CD14-positive monocyte (primary cell): ENCODE measurements at regions not wholly inside any gene's neighbourhood (a gene's known extent, or its start where the extent isn't known, plus 50 kb on each side); places are given as distances from the start of the nearest gene placed in this dataset.

ENCODE experiments used
- DNase-seq, 3 donors: peaks; one replicate each; pipeline ENCODE4 v3.0.0-alpha.2; 2011 to 2022
- H2AFZ ChIP-seq: 2 replicates; pipeline ENCODE4 v1.6.0; 2012; ENCODE audit warnings: mild to moderate bottlenecking, low read depth, low read length, inconsistent platforms; ENCODE audit not compliant: insufficient read depth, poor library complexity, severe bottlenecking
- H3K27ac ChIP-seq, 2 donors: 1 replicate in 1 of 2; 2 replicates in 1 of 2; pipeline ENCODE4 v1.5.1; 2012 to 2013; ENCODE audit warnings: low read length in 2 of 2, control low read depth in 1 of 2, inconsistent platforms in 1 of 2, low read depth in 1 of 2, mild to moderate bottlenecking in 1 of 2
- H3K27me3 ChIP-seq, 2 donors: one replicate each; pipeline versions ENCODE4 v1.6.0 to v1.6.1; 2011 to 2013; ENCODE audit warnings: low read length in 2 of 2; ENCODE audit not compliant: control insufficient read depth in 2 of 2, insufficient read depth in 2 of 2
- H3K36me3 ChIP-seq, 2 donors: replicated peaks in 1 of 2; 1 replicate in 1 of 2; 2 replicates in 1 of 2; pipeline versions ENCODE4 v1.5.1 to v1.6.1; 2012 to 2013; ENCODE audit warnings: low read length in 2 of 2, control low read depth in 1 of 2, inconsistent platforms in 1 of 2, mild to moderate bottlenecking in 1 of 2; ENCODE audit not compliant: insufficient read depth in 2 of 2, control insufficient read depth in 1 of 2
- H3K4me1 ChIP-seq, 2 donors: 1 replicate in 1 of 2; 2 replicates in 1 of 2; pipeline versions ENCODE4 v1.5.1 to v1.6.1; 2012 to 2013; ENCODE audit warnings: low read length in 2 of 2, control low read depth in 1 of 2, inconsistent platforms in 1 of 2, mild to moderate bottlenecking in 1 of 2, moderate library complexity in 1 of 2; ENCODE audit not compliant: insufficient read depth in 2 of 2, control insufficient read depth in 1 of 2
- H3K4me2 ChIP-seq: replicated peaks from 2 replicates; pipeline ENCODE3; 2012; ENCODE audit warnings: low read length, moderate library complexity, mild to moderate bottlenecking; ENCODE audit not compliant: poor library complexity, severe bottlenecking; ENCODE audit errors: extremely low read depth
- H3K4me3 ChIP-seq, 3 experiments: fragments of 200-600 bp in 1 of 3; sonication (generic) in 1 of 3; replicated peaks in 1 of 3; 1 replicate in 2 of 3; 2 replicates in 1 of 3; pipeline ENCODE4 v1.5.1; 2011 to 2013; ENCODE audit warnings: low read length in 3 of 3, mild to moderate bottlenecking in 3 of 3, control low read depth in 2 of 3, low read depth in 2 of 3, inconsistent platforms in 1 of 3, moderate library complexity in 1 of 3
- H3K79me2 ChIP-seq: 2 replicates; pipeline ENCODE4 v1.6.0; 2012; ENCODE audit warnings: mild to moderate bottlenecking, control low read depth, inconsistent platforms, low read length, moderate library complexity; ENCODE audit not compliant: insufficient read depth
- H3K9ac ChIP-seq: 2 replicates; pipeline ENCODE4 v1.6.0; 2017; ENCODE audit warnings: low read length, mild to moderate bottlenecking; ENCODE audit not compliant: insufficient read depth, poor library complexity, severe bottlenecking
- H3K9me3 ChIP-seq, 2 donors: replicated peaks in 1 of 2; 1 replicate in 1 of 2; 2 replicates in 1 of 2; pipeline versions ENCODE4 v1.5.1 to v1.6.1; 2012 to 2013; ENCODE audit warnings: low read length in 2 of 2, control low read depth in 1 of 2; ENCODE audit not compliant: control insufficient read depth in 1 of 2, insufficient read depth in 1 of 2
- H4K20me1 ChIP-seq: 2 replicates; pipeline ENCODE4 v1.6.0; 2012; ENCODE audit warnings: mild to moderate bottlenecking, low read length, control low read depth, moderate library complexity; ENCODE audit not compliant: insufficient read depth
- H3K27ac Mint-ChIP-seq, 7 donors: one replicate each; pipeline ENCODE4 v1.8.0; 2020; ENCODE audit warnings: mild to moderate bottlenecking in 7 of 7, mixed read lengths in 7 of 7, moderate library complexity in 6 of 7, inconsistent platforms in 2 of 7
- H3K27me3 Mint-ChIP-seq, 3 donors: one replicate each; pipeline ENCODE4 v1.8.0; 2021 to 2022; ENCODE audit warnings: low read depth in 3 of 3, mild to moderate bottlenecking in 3 of 3, mixed read lengths in 3 of 3, moderate library complexity in 3 of 3, inconsistent platforms in 1 of 3
- H3K36me3 Mint-ChIP-seq, 2 donors: one replicate each; pipeline ENCODE4 v1.8.0; 2020; ENCODE audit warnings: mixed read lengths in 2 of 2, inconsistent platforms in 1 of 2, mild to moderate bottlenecking in 1 of 2
- H3K4me1 Mint-ChIP-seq: one replicate; pipeline ENCODE4 v1.8.0; 2020; ENCODE audit warnings: mild to moderate bottlenecking, mixed read lengths
- H3K4me3 Mint-ChIP-seq, 2 donors: one replicate each; pipeline ENCODE4 v1.8.0; 2020; ENCODE audit warnings: mild to moderate bottlenecking in 2 of 2, mixed read lengths in 2 of 2, moderate library complexity in 1 of 2
- H3K9me3 Mint-ChIP-seq, 7 donors: one replicate each; pipeline ENCODE4 v1.8.0; 2020 to 2022; ENCODE audit warnings: mixed read lengths in 7 of 7, mild to moderate bottlenecking in 6 of 7, moderate library complexity in 6 of 7, inconsistent platforms in 2 of 7
- WGBS: methylation state at CpG from one replicate; pipeline ENCODE4 v1.1.5; 2013; ENCODE audit warnings: missing lambda C conversion rate; ENCODE audit not compliant: insufficient coverage; 5-methylcytosine and 5-hydroxymethylcytosine counted together
- intact Hi-C, 2 donors: fragments of 100-400 bp; cut with micrococcal nuclease; formaldehyde crosslinking; loops; one replicate each; pipeline versions ENCODE4 v1.15.0 to v1.15.1; 2023
- TF ChIP-seq, protein P1 (sequence below): fragments of 200-600 bp; IDR thresholded peaks from one replicate; pipeline ENCODE4 v1.8.0; 2022; ENCODE audit warnings: antibody characterized with exemption, mild to moderate bottlenecking

DNA sequence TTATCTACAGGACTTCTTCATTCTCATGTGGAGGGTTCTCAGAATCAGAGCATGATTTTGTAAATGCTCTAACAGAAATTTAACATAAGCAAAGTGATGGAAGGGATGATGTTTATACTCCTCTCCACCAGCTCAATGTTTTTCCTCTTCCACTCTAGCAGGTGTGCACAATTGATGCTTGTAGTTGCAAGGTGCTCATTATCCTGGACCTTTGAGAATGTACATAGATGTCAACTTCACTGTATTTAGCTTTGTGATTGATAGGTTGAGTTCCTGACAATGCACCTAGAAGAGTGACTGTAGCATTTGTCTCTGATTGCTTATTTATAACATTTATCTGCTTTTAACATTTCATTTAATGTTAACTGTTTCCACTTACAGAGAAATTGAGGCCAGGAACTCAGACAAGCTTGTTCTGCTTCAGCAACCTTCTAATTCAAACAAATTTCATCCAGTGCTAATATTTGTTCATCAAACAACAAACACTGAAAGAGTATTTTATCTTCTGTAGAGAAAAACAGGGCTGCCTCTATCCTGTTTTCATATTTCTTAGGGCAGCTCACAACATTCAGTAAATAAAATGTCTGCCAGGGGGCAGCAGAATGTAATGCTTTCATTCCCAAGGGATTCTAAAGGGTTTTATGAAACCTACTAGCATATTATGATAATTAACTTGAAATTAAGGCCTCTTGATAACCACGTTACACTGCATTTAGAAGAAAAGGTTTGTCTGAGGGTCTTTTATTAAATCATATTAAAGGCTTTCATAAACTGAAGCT, 127.9 kb upstream of the NOL4 start:
- Histone ChIP-seq H2AFZ (no peak overlapping the region), H4K20me1 (no peaks in the 10 kb centered on the region), H3K27ac (no peak overlapping the region), H3K79me2 (no peaks in the 10 kb centered on the region), H3K27me3 (no peaks in the 10 kb centered on the region), H3K36me3 (no peaks in the 10 kb centered on the region), H3K9ac (no peak overlapping the region), H3K4me2 (no peak overlapping the region), H3K4me1 (no peaks in the 10 kb centered on the region), H3K4me3 (no peak overlapping the region), H3K9me3 (no peaks in the 10 kb centered on the region)
- TF ChIP-seq, protein P1, sequence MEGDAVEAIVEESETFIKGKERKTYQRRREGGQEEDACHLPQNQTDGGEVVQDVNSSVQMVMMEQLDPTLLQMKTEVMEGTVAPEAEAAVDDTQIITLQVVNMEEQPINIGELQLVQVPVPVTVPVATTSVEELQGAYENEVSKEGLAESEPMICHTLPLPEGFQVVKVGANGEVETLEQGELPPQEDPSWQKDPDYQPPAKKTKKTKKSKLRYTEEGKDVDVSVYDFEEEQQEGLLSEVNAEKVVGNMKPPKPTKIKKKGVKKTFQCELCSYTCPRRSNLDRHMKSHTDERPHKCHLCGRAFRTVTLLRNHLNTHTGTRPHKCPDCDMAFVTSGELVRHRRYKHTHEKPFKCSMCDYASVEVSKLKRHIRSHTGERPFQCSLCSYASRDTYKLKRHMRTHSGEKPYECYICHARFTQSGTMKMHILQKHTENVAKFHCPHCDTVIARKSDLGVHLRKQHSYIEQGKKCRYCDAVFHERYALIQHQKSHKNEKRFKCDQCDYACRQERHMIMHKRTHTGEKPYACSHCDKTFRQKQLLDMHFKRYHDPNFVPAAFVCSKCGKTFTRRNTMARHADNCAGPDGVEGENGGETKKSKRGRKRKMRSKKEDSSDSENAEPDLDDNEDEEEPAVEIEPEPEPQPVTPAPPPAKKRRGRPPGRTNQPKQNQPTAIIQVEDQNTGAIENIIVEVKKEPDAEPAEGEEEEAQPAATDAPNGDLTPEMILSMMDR, result no peak
- peaks cover 1 to 3% (median 1%) of the 10 kb centered on the region in 3 donors for H3K27me3 Mint-ChIP-seq
- intact Hi-C loops, result no loop called here
- no peak for DNase-seq
- no peak overlapping the region for H3K4me3 Mint-ChIP-seq
- no CpG with 5 or more reads among the region's 1 CpG for WGBS
- no peak overlapping the region for H3K27ac Mint-ChIP-seq
- no peaks in the 10 kb centered on the region for H3K4me1 Mint-ChIP-seq
- peaks cover 0 to 7% (median 0%) of the 10 kb centered on the region in 7 donors for H3K9me3 Mint-ChIP-seq
- H3K36me3 Mint-ChIP-seq, result no peaks in the 10 kb centered on the region

DNA sequence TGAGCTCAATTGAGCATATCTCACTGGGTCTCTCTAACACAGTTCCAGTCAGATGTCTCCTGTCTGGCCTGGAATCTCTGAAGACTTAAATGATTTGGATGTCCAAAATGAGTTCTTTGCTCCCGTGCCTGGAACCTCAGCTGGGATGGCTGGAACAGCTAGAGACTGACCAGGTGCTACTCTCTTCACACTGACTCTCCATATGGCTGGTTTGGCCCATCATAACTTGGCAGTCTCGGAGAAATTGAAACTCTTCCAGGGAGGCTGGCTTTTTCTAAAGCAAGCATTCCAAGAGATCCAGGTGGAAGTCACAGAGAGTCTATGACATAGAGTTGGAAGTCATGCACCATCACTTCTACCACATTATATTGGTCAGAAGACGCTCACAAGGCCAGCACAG, 129.6 kb upstream of the NOL4 start:
- no peak for DNase-seq
- Histone ChIP-seq H3K27ac (no peak overlapping the region), H3K9ac (no peak overlapping the region), H3K4me3 (no peak overlapping the region), H4K20me1 (no peaks in the 10 kb centered on the region), H2AFZ (no peak overlapping the region), H3K79me2 (no peaks in the 10 kb centered on the region), H3K4me1 (no peaks in the 10 kb centered on the region), H3K27me3 (no peaks in the 10 kb centered on the region), H3K9me3 (no peaks in the 10 kb centered on the region), H3K4me2 (no peak overlapping the region), H3K36me3 (no peaks in the 10 kb centered on the region)
- intact Hi-C loops, result no loop called here
- H3K4me1 Mint-ChIP-seq, result no peaks in the 10 kb centered on the region
- no peaks in the 10 kb centered on the region for H3K36me3 Mint-ChIP-seq
- TF ChIP-seq, protein P1, result no peak
- peaks cover 1 to 3% (median 1%) of the 10 kb centered on the region in 3 donors for H3K27me3 Mint-ChIP-seq
- WGBS, result 75% methylated on average over 1 of the region's 3 CpGs
- no peak overlapping the region for H3K4me3 Mint-ChIP-seq
- H3K27ac Mint-ChIP-seq, result no peak overlapping the region
- peaks cover 0 to 7% (median 0%) of the 10 kb centered on the region in 7 donors for H3K9me3 Mint-ChIP-seq
